ENCODE measurements at regions not wholly inside any gene's neighbourhood (a gene's known extent, or its start where the extent isn't known, plus 50 kb on each side); places are given as distances from the start of the nearest gene placed in this dataset.
"Not testable (repeated sequence)": the region's sequence is repeated elsewhere in the genome, so short reads cannot be mapped to it uniquely, and the experiment has no call there.

DNA sequence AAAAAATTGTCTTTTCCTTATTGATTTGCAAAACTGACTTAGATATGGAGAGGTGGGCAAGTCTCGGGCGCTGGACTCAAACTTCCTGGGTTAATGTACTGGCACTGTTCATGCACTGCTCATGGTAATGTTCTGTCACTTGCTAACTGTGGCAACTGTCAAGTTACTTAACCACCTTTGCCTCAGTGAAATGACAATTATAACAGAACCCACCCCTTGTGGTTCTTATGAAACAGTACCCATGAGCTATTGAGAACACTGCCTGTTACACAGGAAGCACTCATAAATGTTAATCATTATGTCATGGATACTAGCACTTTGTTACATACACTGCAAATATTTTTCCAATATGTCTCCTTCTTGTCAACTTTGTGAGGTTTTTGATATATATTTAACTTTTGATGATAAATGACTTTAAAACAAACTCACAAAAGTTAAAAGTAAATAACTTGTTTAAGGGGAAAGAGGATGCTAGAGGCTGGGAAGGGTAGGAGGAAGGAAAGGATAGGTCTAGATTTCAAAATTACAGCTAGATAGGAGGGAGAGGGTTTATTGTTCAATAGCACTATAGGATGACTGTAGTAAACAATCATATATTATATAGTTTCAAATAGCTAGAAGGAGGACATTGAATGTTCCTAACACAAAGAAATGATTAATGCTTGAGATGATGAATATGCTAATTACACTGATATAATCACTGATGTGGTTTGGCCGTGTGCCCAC, 342.5 kb downstream of the ADGRL2 start:
- no peak overlapping the region for H3K27ac ChIP-seq
- no peaks in the 10 kb centered on the region for H3K9me3 ChIP-seq (ENCODE audit: low read depth)
- no peak for DNase-seq (ENCODE audit: low read depth in 1 of 2, low spot score in 1 of 2)
- H3K27me3 ChIP-seq = no peaks in the 10 kb centered on the region
- H3K4me3 ChIP-seq = no peak overlapping the region
- no peaks in the 10 kb centered on the region for H3K4me1 ChIP-seq (ENCODE audit: low read depth)
- TF ChIP-seq CTCF (IDR thresholded peaks at IDR 0.05; ENCODE audit: low read depth, low read length) = no peak
- H3K36me3 ChIP-seq = no peaks in the 10 kb centered on the region

DNA sequence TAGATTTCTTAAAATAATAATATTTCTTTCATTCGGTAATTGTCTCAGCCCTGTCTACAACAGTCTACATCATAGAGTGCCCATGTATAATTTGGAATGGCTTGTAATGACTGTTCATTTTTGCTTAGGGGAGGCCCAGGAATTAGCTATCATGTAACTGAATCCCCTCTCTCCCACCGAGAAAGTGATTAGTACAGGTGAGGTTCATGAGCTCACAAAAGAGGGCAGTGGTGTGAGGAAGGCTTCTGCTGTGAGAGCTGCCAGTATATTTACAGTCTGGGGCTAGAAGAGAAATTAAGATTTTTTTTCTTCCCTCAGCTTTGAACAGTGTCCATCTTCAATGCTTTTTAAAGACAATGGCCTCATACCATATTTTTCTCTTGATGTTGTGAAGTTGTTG, 340.7 kb downstream of the ADGRL2 start:
- TF ChIP-seq CTCF (IDR thresholded peaks at IDR 0.05; ENCODE audit: low read depth, low read length) = no peak
- H3K9me3 ChIP-seq (ENCODE audit: low read depth) = no peaks in the 10 kb centered on the region

GRCh38 chr1:82139751-82140468, 339.2 kb downstream of the ADGRL2 start:
- H3K4me1 ChIP-seq (ENCODE audit: low read depth) = no peaks in the 10 kb centered on the region
- H3K4me3 ChIP-seq = no peak overlapping the region
- no peak overlapping the region for H3K27ac ChIP-seq
- H3K27me3 ChIP-seq = no peaks in the 10 kb centered on the region
- H3K9me3 ChIP-seq (ENCODE audit: low read depth) = no peaks in the 10 kb centered on the region
- H3K36me3 ChIP-seq = no peaks in the 10 kb centered on the region
- DNase-seq (ENCODE audit: low read depth in 1 of 2, low spot score in 1 of 2) = peak in 1 of 2 donors; percentile 6
- TF ChIP-seq CTCF (IDR thresholded peaks at IDR 0.05; ENCODE audit: low read depth, low read length) = no peak

More for the DNA sequence above, 340.7 kb downstream of the ADGRL2 start:
- Histone ChIP-seq H3K27ac (no peak overlapping the region), H3K4me3 (no peak overlapping the region), H3K4me1 (ENCODE audit: low read depth) (no peaks in the 10 kb centered on the region), H3K27me3 (no peaks in the 10 kb centered on the region), H3K36me3 (no peaks in the 10 kb centered on the region)
- no peak for DNase-seq (ENCODE audit: low read depth in 1 of 2, low spot score in 1 of 2)

DNA sequence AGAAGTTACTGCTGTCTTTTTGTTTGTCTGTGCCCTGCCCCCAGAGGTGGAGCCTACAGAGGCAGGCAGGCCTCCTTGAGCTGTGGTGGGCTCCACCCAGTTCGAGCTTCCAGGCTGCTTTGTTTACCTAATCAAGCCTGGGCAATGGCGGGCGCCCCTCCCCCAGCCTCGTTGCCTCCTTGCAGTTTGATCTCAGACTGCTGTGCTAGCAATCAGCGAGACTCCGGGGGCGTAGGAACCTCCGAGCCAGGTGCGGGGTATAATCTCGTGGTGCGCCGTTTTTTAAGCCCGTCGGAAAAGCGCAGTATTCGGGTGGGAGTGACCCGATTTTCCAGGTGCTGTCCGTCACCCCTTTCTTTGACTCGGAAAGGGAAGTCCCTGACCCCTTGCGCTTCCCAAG, 335.6 kb downstream of the ADGRL2 start:
- not testable (repeated sequence) for H3K27ac ChIP-seq; DNase-seq (ENCODE audit: low read depth in 1 of 2, low spot score in 1 of 2); H3K4me3 ChIP-seq

GRCh38 chr1:82125866-82126265, 325.1 kb downstream of the ADGRL2 start:
- DNase-seq (ENCODE audit: low read depth in 1 of 2, low spot score in 1 of 2) = no peak
- no peaks in the 10 kb centered on the region for H3K4me1 ChIP-seq (ENCODE audit: low read depth)
- no peaks in the 10 kb centered on the region for H3K9me3 ChIP-seq (ENCODE audit: low read depth)
- H3K36me3 ChIP-seq = no peaks in the 10 kb centered on the region
- H3K4me3 ChIP-seq = no peak overlapping the region
- H3K27me3 ChIP-seq = no peaks in the 10 kb centered on the region
- no peak for TF ChIP-seq CTCF (IDR thresholded peaks at IDR 0.05; ENCODE audit: low read depth, low read length)
- H3K27ac ChIP-seq = no peak overlapping the region

More for the DNA sequence above, 335.6 kb downstream of the ADGRL2 start:
- not testable (repeated sequence) for H3K9me3 ChIP-seq (ENCODE audit: low read depth); H3K4me1 ChIP-seq (ENCODE audit: low read depth); H3K27me3 ChIP-seq; H3K36me3 ChIP-seq

DNA sequence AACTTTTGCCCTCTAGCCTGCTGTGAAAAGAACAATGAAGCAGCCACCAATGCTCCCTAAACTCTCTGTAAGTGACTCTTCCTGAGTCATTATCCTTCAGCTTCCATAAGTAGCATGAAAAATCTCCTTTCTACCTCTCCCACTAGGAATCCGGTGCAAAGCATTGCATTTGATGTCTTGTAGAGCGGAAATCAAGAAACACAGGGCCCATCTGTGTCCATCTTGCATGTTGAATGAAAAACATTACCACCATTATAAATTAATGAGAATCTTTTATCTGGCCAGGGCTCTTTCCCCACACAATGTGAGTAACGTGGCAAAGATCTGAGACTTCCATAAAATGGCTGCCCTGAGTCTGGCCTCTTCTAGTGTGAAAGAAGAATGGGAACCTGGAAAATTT, 324.4 kb downstream of the ADGRL2 start:
- no peak for DNase-seq (ENCODE audit: low read depth in 1 of 2, low spot score in 1 of 2)
- Histone ChIP-seq H3K4me1 (ENCODE audit: low read depth) (no peaks in the 10 kb centered on the region), H3K27ac (no peak overlapping the region), H3K9me3 (ENCODE audit: low read depth) (no peaks in the 10 kb centered on the region), H3K36me3 (no peaks in the 10 kb centered on the region), H3K4me3 (no peak overlapping the region), H3K27me3 (no peaks in the 10 kb centered on the region)
- TF ChIP-seq CTCF (IDR thresholded peaks at IDR 0.05; ENCODE audit: low read depth, low read length) = no peak
